22Rv1 (cell line): ENCODE measurements at regions not wholly inside any gene's neighbourhood (a gene's known extent, or its start where the extent isn't known, plus 50 kb on each side); places are given as distances from the start of the nearest gene placed in this dataset.

Experiments used
- H3K27ac ChIP-seq: fragments of 450-650 bp; 2 replicates; pipeline ENCODE4 v1.5.1; 2017
- ZFX ChIP-seq: fragments of 450-650 bp; IDR thresholded peaks from 2 replicates; pipeline ENCODE4 v1.6.1; 2017; ENCODE audit warnings: antibody characterized with exemption, borderline replicate concordance
- TF ChIP-seq, protein P1 (sequence below): fragments of 450-650 bp; IDR thresholded peaks from 2 replicates; pipeline ENCODE4 v1.5.1; 2017; ENCODE audit warnings: mild to moderate bottlenecking

DNA sequence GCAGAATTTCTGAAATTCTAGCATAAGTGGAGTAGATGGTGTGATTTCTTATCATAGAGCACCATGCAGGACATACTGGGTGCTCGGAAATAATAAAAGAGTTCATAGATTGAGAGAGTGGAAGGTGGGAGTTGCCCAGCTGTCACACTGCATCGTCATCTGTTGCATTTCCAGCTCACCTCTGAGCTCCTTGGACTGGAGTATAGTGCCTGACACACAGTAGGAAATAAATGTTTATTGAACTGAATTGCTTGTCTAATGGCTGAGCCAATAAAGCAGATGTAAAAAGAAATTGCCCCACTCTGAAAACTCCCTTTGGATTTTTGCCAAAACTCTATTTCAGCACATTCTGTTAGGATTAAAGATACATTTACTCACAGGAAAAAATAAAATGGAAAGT, 108.9 kb upstream of the UBE2E1 start:
- no peak overlapping the region for H3K27ac ChIP-seq
- TF ChIP-seq, protein P1, sequence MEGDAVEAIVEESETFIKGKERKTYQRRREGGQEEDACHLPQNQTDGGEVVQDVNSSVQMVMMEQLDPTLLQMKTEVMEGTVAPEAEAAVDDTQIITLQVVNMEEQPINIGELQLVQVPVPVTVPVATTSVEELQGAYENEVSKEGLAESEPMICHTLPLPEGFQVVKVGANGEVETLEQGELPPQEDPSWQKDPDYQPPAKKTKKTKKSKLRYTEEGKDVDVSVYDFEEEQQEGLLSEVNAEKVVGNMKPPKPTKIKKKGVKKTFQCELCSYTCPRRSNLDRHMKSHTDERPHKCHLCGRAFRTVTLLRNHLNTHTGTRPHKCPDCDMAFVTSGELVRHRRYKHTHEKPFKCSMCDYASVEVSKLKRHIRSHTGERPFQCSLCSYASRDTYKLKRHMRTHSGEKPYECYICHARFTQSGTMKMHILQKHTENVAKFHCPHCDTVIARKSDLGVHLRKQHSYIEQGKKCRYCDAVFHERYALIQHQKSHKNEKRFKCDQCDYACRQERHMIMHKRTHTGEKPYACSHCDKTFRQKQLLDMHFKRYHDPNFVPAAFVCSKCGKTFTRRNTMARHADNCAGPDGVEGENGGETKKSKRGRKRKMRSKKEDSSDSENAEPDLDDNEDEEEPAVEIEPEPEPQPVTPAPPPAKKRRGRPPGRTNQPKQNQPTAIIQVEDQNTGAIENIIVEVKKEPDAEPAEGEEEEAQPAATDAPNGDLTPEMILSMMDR: no peak
- no peak for TF ChIP-seq ZFX

DNA sequence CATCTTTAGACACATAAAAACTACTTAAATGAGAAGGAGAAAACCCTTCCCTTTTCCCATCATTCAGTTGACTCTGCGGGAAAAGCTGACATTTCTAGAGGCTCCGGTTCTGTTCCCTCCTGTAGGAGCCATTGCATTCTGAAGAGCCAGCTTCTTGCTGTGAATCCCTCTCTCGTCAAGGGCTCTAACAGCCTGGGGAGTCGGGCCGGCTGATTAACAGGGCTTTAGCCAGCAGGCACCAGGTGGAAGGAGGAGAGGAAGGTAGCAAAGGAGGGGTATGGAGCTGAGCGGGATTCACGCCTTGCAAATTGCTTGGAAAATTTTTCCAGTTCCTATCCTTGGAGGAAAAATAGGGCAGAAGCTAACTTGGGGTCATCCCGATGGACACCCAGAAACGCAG, 108.3 kb upstream of the UBE2E1 start:
- no peak for TF ChIP-seq ZFX
- TF ChIP-seq, protein P1: no peak
- H3K27ac ChIP-seq: no peak overlapping the region

DNA sequence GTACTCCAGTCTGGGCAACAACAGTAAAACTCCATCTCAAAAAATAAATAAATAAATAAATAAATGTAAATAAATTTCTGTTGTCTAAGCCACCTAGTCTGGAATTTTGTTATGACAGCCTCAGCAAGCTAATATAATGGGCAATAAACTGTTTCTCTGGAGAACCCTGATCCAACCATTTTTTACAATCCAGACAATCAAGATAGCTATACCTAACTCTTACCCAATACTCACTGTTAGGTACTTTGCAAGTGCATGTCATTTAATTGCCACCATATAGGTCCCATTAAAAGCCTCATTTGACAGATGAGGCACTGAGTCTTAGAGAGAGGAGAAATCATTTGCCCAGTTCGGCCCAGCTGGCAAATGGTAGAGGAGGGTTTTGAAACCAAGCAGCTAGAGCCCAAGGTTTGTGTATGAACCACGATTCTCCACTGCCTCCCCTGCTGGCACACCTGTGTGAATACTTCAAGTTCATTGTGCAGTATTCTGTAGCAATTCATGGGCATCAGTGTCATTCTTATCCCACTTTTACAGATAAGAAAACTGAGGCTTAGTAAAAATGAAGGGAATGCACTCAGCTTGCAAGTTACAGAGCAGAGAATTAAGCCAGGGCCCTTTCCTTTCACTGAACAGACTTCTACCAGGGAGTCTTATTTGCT, 107.0 kb upstream of the UBE2E1 start:
- TF ChIP-seq, protein P1: no peak
- no peak for TF ChIP-seq ZFX

DNA sequence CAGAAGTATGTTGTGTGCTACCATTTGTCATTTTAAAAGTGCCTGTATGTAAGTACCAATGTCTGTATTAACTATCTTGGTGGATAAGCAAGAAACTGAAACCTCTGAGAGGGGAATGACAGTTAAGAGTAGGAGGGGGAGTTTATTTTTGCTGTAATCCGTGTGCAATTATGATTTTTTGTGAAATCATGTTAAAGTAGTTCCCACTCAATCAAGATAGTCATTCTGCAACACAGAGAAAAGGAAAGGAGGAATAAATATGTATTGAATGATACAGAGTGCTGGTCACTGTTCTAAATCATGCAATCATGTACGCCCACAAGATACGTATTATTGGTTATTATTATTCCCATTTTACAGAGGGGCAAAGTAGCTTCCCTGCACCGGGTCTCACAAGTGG, 105.1 kb upstream of the UBE2E1 start:
- no peak for TF ChIP-seq ZFX
- TF ChIP-seq, protein P1: no peak
- no peak overlapping the region for H3K27ac ChIP-seq

More for the DNA sequence above, 107.0 kb upstream of the UBE2E1 start:
- no peak overlapping the region for H3K27ac ChIP-seq

DNA sequence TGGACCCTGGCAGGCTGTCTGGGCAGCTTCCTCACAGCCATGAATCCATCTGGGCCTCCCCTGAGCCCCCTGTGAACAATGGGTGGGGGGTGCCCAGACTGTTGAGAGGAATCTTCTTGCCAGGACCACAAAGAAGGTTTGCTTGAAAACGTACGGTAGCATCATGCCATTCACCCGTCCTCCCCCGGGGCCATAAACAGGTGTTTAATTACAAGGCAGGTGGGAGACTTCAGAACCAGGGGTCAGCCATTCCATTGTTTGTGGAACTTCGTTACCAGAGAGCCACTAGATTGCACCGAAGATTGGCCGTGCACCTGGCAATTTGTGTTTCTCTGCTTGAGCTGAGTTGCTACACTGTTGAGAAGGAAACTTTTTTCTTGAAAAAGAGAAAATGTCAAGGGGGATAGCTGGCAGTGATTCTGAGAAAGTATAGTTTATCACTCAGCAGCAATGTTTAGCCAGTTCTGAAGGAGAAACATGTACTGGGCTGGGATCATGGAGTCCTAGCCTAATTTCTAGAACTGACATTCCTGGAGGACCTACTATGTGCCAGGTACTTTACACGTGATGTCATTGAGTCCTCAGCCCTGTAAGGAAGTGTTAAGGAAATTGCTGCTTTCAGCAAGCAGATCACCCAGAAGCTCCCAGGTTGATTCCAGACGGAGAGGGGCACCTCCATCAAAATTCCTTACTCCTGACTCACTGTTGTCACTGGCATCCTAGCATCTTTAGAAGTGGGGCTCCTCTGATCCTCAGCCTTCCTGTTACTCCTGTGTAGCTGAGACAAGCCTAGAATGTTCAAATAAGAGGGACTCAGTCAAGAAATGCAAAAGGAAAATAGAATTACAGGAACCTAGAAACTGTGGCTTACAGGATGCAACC, 103.8 kb upstream of the UBE2E1 start:
- no peak overlapping the region for H3K27ac ChIP-seq
- TF ChIP-seq ZFX: no peak
- TF ChIP-seq, protein P1: no peak

DNA sequence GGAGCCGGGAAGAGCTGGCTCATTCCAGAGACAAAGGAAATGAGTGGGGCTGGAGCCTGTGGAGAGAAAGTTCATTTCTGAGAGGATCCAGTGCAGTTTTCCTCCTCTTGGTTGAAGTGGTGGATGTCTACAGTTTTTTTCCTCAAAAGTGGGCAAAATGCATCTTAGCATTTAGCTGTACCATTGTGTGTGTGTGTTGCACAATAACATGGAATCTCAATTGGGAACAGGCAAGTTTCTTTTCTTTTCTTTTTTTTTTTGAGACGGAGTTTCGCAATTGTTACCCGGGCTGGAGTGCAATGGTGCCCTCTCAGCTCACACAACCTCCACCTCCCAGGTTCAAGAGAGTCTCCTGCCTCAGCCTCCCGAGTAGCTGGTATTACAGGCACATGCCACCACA, 101.5 kb upstream of the UBE2E1 start:
- H3K27ac ChIP-seq: no peak overlapping the region

More for the DNA sequence above, 101.5 kb upstream of the UBE2E1 start:
- TF ChIP-seq, protein P1: no peak
- no peak for TF ChIP-seq ZFX
